ENCODE measurements at regions not wholly inside any gene's neighbourhood (a gene's known extent, or its start where the extent isn't known, plus 50 kb on each side); places are given as distances from the start of the nearest gene placed in this dataset.
"Not testable (repeated sequence)": the region's sequence is repeated elsewhere in the genome, so short reads cannot be mapped to it uniquely, and the experiment has no call there.

GRCh38 chr9:87041553-87042235 is 94.4 kb upstream of the GAS1 start:
- DNase-seq (ENCODE audit: extremely low read depth, low read depth): not testable (repeated sequence)

- DNase-seq (ENCODE audit: extremely low read depth, low read depth): not testable (repeated sequence)
These were observed 102.8 kb upstream of the GAS1 start for GRCh38 chr9:87049929-87050608.

- DNase-seq (ENCODE audit: extremely low read depth, low read depth): no peak
These were observed 107.8 kb upstream of the GAS1 start for GRCh38 chr9:87054999-87055686.

GRCh38 chr9:87059772-87060171 is 112.5 kb upstream of the GAS1 start:
- DNase-seq (ENCODE audit: extremely low read depth, low read depth): no peak

- DNase-seq (ENCODE audit: extremely low read depth, low read depth): no peak
These were observed 115.4 kb upstream of the GAS1 start for GRCh38 chr9:87062746-87063145.

DNA sequence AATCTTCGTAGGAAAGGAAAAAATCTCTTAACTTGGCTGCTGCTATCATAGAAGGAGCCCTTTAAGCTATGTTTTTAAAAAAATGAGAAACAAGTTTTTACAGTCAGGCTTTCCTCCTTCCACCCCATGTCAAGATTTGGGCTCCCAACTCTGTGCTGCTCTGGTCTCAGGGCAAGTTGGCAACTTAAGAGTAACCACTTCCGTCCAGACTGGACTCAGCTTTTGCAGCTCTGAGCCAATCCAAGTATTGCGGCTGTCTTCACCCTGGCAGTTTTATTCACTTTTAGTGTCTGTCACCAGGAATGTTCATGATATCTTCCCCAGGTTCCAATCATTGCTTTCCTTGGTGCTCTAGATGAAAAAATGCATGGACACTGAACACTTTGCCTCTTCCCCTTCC is 115.9 kb upstream of the GAS1 start:
- DNase-seq (ENCODE audit: extremely low read depth, low read depth): no peak

- DNase-seq (ENCODE audit: extremely low read depth, low read depth): no peak
These were observed 116.6 kb upstream of the GAS1 start for GRCh38 chr9:87063871-87064270.

DNA sequence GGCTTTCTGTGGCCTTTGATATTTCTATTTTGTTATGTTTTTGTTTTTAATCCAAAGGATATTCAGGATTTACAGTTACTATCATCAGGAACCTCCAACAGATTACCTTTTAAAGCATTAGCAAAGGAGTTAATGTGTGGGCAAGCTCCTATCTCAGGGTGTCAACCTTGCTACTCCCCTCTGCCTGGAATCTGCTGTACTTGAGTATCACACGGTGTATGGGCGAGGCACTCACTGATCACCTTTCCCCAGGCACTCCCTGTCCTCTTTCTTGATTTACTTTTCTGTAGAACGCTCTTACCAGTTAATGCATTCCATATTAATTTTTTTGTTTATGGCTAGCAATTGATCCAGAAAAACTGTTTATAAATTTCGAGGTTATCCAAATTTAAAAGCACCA is 117.0 kb upstream of the GAS1 start:
- DNase-seq (ENCODE audit: extremely low read depth, low read depth): no peak

DNA sequence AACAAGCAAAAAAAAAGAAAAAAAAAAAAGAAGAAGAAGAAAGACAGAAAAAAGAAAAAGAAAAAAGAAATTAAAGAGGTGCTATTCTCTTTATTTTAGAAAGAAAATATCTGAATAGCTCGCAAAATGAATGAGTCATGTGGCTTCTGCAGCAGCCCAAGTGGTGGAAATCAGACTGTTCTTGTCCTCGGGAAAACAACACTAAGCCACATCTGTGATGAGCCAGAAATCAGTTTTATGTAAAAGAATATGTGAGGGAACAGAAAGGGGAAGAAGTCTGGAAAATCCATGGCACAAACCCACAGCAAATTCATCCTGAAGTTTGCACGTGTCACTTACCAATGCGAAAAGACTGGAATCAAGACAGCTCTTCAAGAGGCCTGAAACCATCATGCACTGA is 118.7 kb upstream of the GAS1 start:
- no peak for DNase-seq (ENCODE audit: extremely low read depth, low read depth)

GRCh38 chr9:87067426-87067825 is 120.1 kb upstream of the GAS1 start:
- no peak for DNase-seq (ENCODE audit: extremely low read depth, low read depth)

GRCh38 chr9:87068177-87068840 is 121.0 kb upstream of the GAS1 start:
- DNase-seq (ENCODE audit: extremely low read depth, low read depth): no peak

DNA sequence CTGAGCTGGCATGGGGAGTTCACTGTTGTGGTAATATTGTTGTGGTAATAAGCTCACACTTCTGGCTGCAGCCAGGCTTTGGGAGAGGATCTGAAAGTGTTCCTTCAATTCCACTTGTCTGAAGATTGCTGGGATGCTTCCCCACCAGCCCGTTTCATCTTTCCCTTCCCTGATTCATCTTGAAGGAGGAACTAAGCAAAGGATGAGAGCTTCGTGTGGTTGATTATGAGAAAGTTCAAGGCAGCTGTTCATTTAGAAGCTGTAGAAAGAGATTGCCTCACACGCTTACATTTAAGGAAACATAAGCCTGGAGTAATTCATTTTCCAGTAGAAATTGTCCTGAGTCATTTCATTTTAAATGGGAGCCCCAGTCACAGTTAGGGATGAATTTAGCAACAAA is 122.4 kb upstream of the GAS1 start:
- DNase-seq (ENCODE audit: extremely low read depth, low read depth): no peak

- no peak for DNase-seq (ENCODE audit: extremely low read depth, low read depth)
These were observed 123.0 kb upstream of the GAS1 start for GRCh38 chr9:87070336-87070735.

GRCh38 chr9:87071473-87071872 is 124.2 kb upstream of the GAS1 start:
- DNase-seq (ENCODE audit: extremely low read depth, low read depth): no peak

GRCh38 chr9:87073692-87074091 is 126.4 kb upstream of the GAS1 start:
- DNase-seq (ENCODE audit: extremely low read depth, low read depth): no peak

- no peak for DNase-seq (ENCODE audit: extremely low read depth, low read depth)
These were observed 128.2 kb upstream of the GAS1 start for GRCh38 chr9:87075537-87075936.

- DNase-seq (ENCODE audit: extremely low read depth, low read depth): no peak
These were observed 129.5 kb upstream of the GAS1 start for GRCh38 chr9:87076825-87077224.

- no peak for DNase-seq (ENCODE audit: extremely low read depth, low read depth)
These were observed 130.7 kb upstream of the GAS1 start for GRCh38 chr9:87077986-87078385.

DNA sequence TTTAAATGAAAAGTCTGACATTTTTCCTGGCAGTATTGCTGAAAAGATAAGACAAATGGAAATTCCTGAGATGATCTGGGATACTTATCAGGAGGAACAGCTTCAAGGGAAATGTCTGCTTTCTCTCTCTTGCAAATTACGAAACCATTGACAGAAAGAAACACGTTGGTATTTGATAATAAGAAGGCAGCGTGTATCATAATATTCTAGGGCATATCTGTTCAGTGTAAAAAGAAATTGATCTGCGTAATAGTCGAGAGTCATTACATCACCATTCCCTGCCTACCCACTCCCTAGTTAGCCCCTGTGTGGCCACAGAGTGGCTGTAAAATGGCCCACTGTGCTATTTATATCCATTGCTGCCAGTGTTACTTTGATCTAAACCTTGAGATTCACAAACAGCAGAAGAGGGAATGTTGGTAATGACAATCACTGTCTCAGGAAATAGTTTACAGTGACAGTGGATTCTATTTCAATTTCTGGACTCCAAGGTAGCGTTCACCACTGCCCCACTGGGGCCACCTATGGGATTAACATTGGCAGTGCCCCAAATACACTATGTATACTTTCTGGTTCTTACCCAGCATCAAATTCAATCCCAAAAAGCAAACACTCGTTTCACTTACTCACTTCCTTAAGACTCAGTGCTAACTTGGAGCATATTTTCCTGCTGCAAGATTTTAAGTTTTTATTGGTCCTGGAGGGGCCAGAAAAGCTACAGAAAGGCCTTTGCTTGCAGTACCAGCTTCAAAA is 133.4 kb upstream of the GAS1 start:
- DNase-seq (ENCODE audit: extremely low read depth, low read depth): peak; percentile 4

DNA sequence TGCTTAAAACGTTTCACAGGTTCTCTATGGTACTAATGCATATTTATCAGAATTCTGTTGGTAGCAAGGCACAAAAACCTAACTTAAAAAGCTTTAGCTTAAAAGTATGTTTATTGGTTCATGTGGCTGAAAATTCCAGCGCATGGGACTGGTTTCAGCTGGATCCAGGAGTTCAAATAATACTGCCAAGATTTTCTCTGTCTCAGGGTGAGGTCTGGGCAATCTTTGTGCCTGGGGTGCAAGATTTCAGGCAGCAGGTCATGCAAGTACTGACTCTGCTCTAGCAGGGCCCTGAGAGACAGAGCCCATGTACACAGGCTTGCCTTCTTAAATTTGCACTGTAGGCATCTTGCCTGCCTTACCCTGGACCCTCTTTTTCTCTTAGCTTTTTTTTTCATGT is 134.2 kb upstream of the GAS1 start:
- DNase-seq (ENCODE audit: extremely low read depth, low read depth): no peak

GRCh38 chr9:87083986-87084385 is 136.7 kb upstream of the GAS1 start:
- no peak for DNase-seq (ENCODE audit: extremely low read depth, low read depth)

Data from NCI-H460 (cell line).